H54 (cell line): ENCODE measurements at regions not wholly inside any gene's neighbourhood (a gene's known extent, or its start where the extent isn't known, plus 50 kb on each side); places are given as distances from the start of the nearest gene placed in this dataset.
A peak's percentile ranks its signal among the peaks of the same experiment; 100 is the strongest.

ENCODE experiments used
- DNase-seq: peaks from one replicate; pipeline ENCODE4 v3.0.0; 2011; ENCODE audit warnings: low spot score, mixed read lengths; ENCODE audit not compliant: insufficient read length
- FAIRE-seq: peaks from 3 replicates; lab custom pipeline; 2011; peaks lifted over from hg19 to GRCh38; lab: Jason Lieb, UNC
- POLR2A ChIP-seq: IDR thresholded peaks from 2 replicates; pipeline ENCODE4 v1.6.1; 2011; ENCODE audit warnings: low read depth, mild to moderate bottlenecking, low read length

DNA sequence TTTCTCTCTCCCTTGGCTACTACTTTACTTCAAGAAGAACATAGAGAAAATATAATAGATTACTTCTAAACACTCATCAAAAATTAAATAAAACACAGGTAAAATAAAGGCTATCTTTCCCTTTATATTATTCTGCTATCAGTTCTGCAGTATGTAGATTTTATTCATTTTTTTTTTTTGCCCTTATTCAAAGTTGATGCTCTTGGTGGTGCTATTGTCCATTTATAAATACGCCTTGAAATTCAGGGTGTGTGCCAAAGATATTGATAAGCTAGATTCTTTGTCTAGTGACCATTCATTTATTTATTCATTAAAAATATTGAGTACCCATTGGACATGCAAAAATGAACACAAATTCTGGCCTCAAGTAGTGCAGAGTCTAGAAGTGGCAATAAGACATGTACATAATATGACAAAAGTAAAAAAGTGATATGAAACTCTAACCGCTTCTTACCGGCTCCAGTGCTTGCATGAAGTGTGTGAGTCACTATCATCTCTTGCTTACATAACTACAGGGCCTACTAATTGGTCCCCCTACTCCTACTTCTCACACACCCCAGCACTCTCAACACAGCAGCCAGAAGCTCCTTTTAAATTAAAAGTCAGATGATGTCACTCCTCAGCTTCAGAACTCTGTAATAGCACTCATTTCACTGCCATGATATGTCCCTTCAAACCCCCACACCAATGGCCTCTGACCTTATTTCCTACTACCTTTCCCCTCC is 208.3 kb upstream of the FANCL start:
- FAIRE-seq (no peak), DNase-seq (no peak)
- TF ChIP-seq POLR2A: no peak

DNA sequence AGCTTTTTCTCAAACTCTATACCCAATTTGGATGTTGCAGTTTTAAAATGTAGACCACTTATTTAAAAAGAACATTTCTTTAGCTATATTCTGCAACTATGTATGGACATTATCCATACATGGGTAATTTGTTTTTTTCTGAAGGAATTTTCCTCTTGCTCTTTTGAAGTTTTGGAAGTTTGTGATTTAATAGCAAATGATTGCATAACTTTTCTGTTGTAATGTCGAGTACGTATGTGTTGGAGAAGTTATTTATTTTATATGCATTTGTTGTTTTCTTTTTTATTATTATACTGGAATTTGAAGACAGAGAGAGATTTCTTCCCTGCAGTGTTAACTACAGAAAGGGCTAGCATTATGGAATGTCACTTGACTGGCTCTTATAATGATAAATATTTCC is 207.7 kb upstream of the FANCL start:
- TF ChIP-seq POLR2A: no peak
- DNase-seq: no peak
- FAIRE-seq: no peak

DNA sequence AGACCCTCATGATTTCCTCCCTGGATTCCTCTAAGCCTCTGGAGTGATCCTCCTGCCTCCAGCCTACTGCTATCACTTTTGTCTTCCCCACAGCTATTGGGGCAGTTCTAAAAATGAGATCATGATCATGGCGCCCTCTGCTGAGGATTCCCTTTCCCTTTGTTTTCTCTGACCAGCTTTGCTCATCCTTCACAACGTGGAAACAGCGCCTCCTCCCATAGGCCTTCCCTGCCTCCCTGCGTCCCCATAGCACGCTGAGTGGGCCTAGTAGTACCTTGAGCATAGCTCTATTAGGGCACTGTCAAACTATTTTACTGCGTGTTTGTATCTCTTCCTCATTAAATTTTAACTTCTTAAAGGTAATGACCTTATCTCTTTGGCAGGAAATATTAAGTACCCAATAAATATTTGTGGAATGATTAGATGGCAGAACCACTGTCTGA is 207.0 kb upstream of the FANCL start:
- DNase-seq: no peak
- FAIRE-seq: peak; percentile 97
- TF ChIP-seq POLR2A: no peak

DNA sequence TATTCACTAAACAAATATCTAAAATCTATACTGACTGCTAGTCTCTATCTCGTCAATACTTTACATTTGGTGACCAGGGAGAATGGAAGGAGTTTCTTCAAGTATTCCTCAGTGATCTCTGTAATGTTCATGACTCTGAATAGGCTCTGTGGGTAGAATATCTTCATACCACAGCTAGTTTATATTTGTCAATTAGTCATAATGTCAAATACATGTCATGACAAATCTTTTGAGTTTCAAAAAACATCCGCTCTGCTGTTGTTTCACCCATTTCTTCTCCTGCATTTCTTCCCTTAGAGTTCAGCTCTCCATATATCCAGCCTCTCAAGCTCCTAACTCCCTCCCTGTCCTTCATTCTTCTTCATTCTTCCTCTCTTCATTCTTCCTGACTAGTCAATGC is 206.5 kb upstream of the FANCL start:
- TF ChIP-seq POLR2A: no peak
- DNase-seq (no peak), FAIRE-seq (peak; percentile 6)

DNA sequence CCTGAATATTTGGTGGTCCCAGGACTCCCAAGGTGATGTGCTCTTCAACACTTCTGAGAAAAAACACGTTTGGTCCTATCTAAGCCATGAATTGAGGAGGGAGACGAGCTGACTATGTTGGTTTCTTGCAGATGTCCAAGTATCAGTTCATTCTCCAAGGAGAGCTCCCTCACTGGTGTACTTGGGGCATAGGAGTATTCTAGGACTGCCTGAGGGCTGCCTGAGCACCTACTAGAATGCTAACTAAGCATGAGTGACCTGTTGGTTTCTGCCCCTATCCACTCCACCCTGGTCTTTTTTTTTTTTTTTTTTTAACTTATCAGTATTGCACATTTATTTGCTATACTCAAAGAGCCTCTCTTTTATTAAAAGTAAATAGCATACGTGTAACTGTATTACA is 200.5 kb upstream of the FANCL start:
- DNase-seq (no peak), FAIRE-seq (no peak)
- TF ChIP-seq POLR2A: no peak

DNA sequence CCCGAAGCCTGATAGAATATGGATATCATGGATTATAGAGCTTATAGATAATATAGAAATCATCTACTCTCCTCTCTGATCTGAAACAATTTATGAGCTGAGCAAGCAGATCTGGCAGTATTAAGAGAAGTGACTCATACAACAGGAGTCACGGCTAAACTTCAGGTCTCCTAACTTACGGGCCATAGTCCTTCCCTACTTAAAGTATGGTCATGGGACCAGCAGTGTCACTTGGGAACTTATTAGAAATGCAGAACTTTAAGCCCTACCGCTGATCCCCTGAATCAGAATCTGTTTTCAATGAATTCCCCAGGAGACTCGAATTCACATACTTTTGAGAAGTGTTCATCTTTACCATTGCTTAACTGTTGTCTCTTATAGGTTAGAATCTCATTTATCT is 195.7 kb upstream of the FANCL start:
- TF ChIP-seq POLR2A: no peak
- DNase-seq (no peak), FAIRE-seq (no peak)

DNA sequence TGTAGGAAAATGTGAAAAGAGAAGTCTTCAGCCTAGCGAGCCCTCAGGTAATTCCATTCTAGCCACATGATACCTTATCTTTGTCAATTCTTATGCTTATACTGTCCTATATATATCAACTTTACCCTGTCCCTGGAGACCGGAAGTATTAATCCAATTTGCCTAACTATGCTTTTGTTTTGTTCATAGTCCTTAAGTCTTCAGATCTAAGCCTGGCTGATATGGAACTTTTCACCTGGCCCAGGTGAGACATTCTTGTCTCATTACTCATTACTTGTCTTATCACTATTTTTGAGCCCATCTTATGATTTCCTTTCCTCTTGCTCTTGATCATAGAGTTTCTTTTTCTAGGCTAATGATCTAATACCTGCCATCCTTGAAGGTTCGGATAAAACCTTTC is 194.1 kb upstream of the FANCL start:
- no peak for TF ChIP-seq POLR2A
- FAIRE-seq: no peak
- no peak for DNase-seq

DNA sequence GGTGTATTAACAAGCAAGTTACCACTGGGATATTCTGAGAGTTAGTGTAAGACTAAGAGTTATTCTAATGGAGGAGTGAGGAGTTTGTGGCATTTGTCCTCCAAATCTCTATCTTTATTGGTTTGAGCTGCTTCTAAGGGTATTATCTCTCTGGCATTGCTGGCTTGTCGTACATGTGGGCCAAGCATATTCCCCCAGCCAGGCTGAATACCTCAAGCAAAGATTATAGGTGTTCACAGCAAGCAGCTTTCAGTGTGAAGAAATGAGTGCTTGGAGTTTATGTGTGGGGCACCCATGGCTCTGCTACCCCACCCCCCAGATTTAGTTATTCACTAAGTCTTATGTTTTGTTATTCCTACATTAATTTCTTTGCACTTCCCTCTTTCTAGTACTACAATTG is 193.6 kb upstream of the FANCL start:
- FAIRE-seq (no peak), DNase-seq (no peak)
- TF ChIP-seq POLR2A: no peak

DNA sequence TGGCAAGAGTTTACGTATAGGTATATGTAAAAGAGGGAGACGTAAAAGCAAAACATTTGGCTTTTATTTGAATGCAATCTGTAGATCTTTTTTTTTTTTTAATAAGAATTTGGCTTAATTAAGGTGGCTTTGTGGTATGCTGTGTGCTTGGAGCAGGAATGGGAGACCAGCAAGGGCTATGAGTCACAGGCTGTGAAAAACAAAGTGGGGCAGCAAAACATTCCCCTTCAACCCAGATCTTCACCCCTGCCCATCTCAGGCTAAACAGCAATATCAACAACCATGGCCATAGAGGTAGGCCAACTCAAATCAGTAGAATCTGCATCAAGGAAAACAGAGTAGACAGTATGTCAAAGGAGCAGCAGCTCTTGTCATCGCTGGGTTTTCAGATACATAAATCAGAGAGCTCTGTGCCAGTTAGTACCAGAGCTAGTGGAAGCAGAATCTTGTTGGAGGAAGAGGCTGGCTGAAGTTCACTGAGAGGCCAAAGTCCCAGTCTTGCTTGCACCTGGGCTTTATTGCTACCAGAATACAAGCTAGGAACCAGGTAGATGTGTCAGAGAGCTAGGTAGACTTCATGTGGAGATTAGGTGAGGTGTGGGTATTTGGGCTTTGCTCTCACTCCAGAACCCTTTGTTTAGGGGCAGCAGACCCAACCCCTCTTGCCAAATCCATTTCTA is 191.5 kb upstream of the FANCL start:
- TF ChIP-seq POLR2A: no peak
- DNase-seq: no peak
- FAIRE-seq: no peak

DNA sequence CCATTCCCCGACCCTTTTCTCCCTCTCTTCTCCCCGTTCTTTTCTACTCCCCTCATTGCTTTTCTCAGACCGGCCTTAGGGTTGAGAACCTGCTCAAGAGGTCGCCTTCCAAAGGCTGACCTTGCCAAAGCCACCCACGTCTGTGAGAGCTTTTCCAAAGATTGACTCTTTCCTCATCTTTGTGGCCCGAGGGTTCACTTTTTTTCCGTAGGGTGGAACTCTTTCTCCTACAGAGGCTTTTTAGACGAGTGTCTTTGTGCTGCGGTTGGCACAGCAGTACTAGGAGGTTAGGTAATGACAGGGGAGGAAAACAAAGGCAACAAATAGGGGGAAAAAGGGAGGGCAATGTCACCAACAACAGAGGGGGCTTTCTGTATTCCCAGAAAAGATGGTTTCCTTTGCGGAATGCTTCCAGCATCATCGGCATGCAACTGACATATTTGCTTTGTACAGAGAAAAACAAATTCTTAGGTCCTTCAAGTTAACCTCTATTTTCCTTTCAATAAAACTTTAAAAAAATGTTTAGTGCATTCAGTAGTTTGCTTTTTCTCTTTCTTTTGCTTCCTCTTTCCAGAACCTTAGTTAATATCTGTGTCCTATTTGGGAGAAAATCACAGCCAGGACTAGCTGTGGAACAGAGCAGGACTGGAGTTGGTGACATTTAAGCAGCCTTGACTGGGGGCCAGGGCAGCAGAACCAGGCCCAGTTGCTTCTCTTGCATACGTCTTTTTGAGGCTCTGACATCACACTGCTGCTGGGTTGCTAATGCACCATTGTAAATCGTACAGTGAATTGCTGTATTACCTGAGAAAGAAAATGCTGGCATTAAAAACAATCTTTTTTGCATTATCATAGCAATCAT is 188.1 kb upstream of the FANCL start:
- TF ChIP-seq POLR2A: no peak
- DNase-seq (no peak), FAIRE-seq (no peak)

DNA sequence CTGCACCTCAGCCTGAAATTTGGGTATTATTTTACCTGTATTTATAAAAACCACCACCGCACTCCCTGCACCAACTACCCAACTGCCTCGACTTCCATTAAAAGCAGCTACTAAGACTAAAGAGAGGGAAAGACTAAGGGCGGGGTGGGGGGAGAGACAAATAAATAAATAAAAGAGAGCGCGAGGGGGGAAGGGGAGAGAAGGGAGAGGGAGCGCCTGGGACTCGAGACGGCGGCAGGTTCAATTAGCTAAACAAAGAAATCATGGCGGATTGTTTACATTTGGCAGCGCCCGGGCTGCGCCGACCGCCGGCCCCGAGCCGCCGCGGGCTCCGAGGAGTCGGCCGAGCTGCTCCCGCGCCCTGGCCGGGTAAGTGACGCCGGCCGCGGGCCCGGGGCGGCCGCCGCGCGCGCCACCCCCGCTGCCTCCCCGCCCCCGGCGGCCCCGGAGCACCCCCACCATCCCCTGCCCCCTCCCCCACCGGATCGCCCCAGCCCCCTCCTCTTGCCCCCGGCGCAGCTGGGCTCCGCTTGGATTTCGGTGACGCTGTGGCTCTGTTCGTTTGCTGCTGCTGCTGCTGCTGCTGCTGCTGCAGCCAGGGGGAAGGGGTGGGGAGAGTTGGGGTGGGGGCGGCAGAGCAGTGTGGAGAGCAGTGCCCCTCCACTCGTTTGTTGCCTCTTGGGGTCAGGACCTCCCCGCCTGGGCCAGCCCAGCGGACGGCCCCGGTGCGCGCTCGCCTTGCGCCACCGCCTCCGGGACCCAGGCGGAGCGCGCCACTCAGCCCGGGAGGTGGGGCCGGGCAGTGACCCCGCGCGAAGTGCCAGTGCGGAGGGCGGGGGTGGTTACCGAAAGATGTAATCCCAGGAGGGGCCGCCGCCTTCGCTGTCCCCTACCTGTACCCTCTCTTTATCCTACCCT is 187.2 kb upstream of the FANCL start:
- FAIRE-seq (no peak), DNase-seq (peak; percentile 37)

DNA sequence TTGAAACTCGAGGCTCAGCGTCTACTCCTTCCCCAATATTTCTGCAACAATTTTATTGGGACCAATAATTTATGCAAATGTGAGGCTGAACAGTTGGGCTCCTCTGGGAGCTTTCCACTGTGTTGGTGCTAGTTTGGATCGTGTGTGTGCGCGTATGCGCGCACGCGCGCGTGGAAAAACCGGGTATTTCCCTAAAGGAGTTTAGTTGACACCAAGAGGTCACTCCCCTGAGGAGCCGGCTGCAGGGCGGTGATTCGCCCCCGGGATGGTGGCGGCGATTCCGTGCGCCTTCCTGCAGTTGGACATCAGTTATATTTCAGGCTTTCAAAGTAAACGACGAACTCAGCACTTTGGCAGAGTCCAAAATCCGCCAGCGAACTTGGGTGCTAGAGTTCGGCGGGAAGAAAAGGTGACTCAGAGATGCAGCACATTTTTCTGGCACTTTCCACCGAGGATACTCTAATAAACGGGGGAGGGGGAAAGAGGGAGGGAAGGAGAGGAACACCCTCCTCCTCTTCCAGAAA is 186.5 kb upstream of the FANCL start:
- no peak for DNase-seq
- TF ChIP-seq POLR2A: no peak
- FAIRE-seq: no peak

More for the DNA sequence above, 187.2 kb upstream of the FANCL start:
- no peak for TF ChIP-seq POLR2A

DNA sequence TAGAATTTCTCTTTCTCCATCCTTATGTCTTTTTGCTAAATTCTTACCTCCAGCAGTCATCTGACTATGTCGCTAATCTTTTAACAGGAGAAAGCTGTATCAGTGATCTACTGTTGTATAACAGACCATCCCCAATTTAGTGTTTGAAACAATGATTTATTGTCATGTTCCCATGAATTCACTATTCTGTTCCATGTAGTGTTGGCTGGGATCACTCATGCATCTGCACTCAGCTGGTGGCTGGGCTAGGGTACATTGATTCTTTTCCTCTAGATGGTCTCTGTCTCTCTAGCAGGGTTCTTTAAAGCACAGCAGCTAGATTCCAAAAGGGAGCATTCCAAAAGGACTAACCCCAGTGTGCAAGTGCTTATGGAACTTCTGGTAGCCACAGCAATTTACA is 184.2 kb upstream of the FANCL start:
- no peak for TF ChIP-seq POLR2A
- no peak for DNase-seq
- FAIRE-seq: no peak
